Tibial artery (tissue), 4 donors: ENCODE measurements at regions not wholly inside any gene's neighbourhood (a gene's known extent, or its start where the extent isn't known, plus 50 kb on each side); places are given as distances from the start of the nearest gene placed in this dataset.
"Not testable (repeated sequence)": the region's sequence is repeated elsewhere in the genome, so short reads cannot be mapped to it uniquely, and the experiment has no call there.

ENCODE experiments used
- DNase-seq, 2 donors: peaks; one replicate each; pipeline ENCODE4 v3.0.0-alpha.2; 2019
- H3K27ac ChIP-seq, 2 donors: fragments of 200-600 bp; sonication (generic) in 1 of 2; 1 replicate in 1 of 2; 2 replicates in 1 of 2; pipeline ENCODE4 v1.5.1; 2018 to 2019; ENCODE audit warnings: mild to moderate bottlenecking in 1 of 2
- H3K27me3 ChIP-seq, 2 donors: fragments of 200-600 bp; sonication (generic) in 1 of 2; one replicate each; pipeline versions ENCODE4 v1.5.1 to v1.6.0; 2016 to 2019
- H3K36me3 ChIP-seq, 3 donors: fragments of 200-600 bp; sonication (generic) in 2 of 3; one replicate each; pipeline ENCODE4 v1.5.1; 2016 to 2019; ENCODE audit warnings: mild to moderate bottlenecking in 2 of 3
- H3K4me1 ChIP-seq, 4 donors: fragments of 200-600 bp; sonication (generic) in 2 of 4; 1 replicate in 3 of 4; 2 replicates in 1 of 4; pipeline ENCODE4 v1.5.1; 2016 to 2019
- H3K4me3 ChIP-seq, 2 donors: fragments of 200-600 bp; sonication (generic) in 1 of 2; 1 replicate in 1 of 2; 2 replicates in 1 of 2; pipeline ENCODE4 v1.5.1; 2018 to 2019; ENCODE audit warnings: mild to moderate bottlenecking in 2 of 2
- H3K9me3 ChIP-seq, 3 donors: fragments of 200-600 bp; sonication (generic) in 1 of 3; one replicate each; pipeline ENCODE4 v1.5.1; 2016 to 2019
- CTCF ChIP-seq, 2 experiments: fragments of 200-600 bp in 1 of 2; fragments of 450-650 bp in 1 of 2; IDR thresholded peaks; one replicate each; pipeline ENCODE4 v1.5.1; 2017 to 2019; ENCODE audit warnings: antibody characterized with exemption in 2 of 2, mild to moderate bottlenecking in 1 of 2, moderate library complexity in 1 of 2
- intact Hi-C: fragments of 100-400 bp; cut with DNase I; formaldehyde crosslinking; loops from one replicate; pipeline ENCODE4 v1.15.0; 2023; ENCODE audit warnings: low total_unique reads

- H3K9me3 ChIP-seq = no peaks in the 10 kb centered on the region
- TF ChIP-seq CTCF (IDR thresholded peaks at IDR 0.05) = no peak
- H3K4me3 ChIP-seq = no peak overlapping the region
- H3K27me3 ChIP-seq = no peaks in the 10 kb centered on the region
- H3K27ac ChIP-seq = no peak overlapping the region
- H3K4me1 ChIP-seq = no peaks in the 10 kb centered on the region
- DNase-seq = no peak
- intact Hi-C loops = no loop called here
- H3K36me3 ChIP-seq = no peaks in the 10 kb centered on the region
Observed at GRCh38 chr13:82993417-82993816, 888.9 kb downstream of the SLITRK1 start.

- no peak for TF ChIP-seq CTCF (IDR thresholded peaks at IDR 0.05)
- H3K27ac ChIP-seq = no peak overlapping the region
- H3K36me3 ChIP-seq = no peaks in the 10 kb centered on the region
- no peaks in the 10 kb centered on the region for H3K27me3 ChIP-seq
- no peak for DNase-seq
- H3K9me3 ChIP-seq = no peaks in the 10 kb centered on the region
- no peak overlapping the region for H3K4me3 ChIP-seq
- no peaks in the 10 kb centered on the region for H3K4me1 ChIP-seq
- intact Hi-C loops = no loop called here
Observed at GRCh38 chr13:82976499-82976898, 905.8 kb downstream of the SLITRK1 start.

GRCh38 chr13:82963226-82964099 lies 918.8 kb downstream of the SLITRK1 start:
- H3K9me3 ChIP-seq = no peaks in the 10 kb centered on the region
- no peak overlapping the region for H3K27ac ChIP-seq
- no peaks in the 10 kb centered on the region for H3K27me3 ChIP-seq
- no peaks in the 10 kb centered on the region for H3K4me1 ChIP-seq
- H3K4me3 ChIP-seq = no peak overlapping the region
- no peak for DNase-seq
- H3K36me3 ChIP-seq = no peaks in the 10 kb centered on the region
- TF ChIP-seq CTCF (IDR thresholded peaks at IDR 0.05) = no peak
- intact Hi-C loops = no loop called here

GRCh38 chr13:82962397-82962796 lies 919.9 kb downstream of the SLITRK1 start:
- no peak for DNase-seq
- intact Hi-C loops = no loop called here

GRCh38 chr13:82961757-82962156 lies 920.5 kb downstream of the SLITRK1 start:
- TF ChIP-seq CTCF (IDR thresholded peaks at IDR 0.05) = no peak
- no peak overlapping the region for H3K4me3 ChIP-seq
- H3K27me3 ChIP-seq = no peaks in the 10 kb centered on the region
- no peaks in the 10 kb centered on the region for H3K9me3 ChIP-seq
- no peaks in the 10 kb centered on the region for H3K4me1 ChIP-seq
- no peaks in the 10 kb centered on the region for H3K36me3 ChIP-seq
- no peak overlapping the region for H3K27ac ChIP-seq
- intact Hi-C loops = no loop called here
- no peak for DNase-seq

More at GRCh38 chr13:82962397-82962796, 919.9 kb downstream of the SLITRK1 start:
- Histone ChIP-seq H3K27me3 (no peaks in the 10 kb centered on the region), H3K4me1 (no peaks in the 10 kb centered on the region), H3K9me3 (no peaks in the 10 kb centered on the region), H3K27ac (no peak overlapping the region), H3K4me3 (no peak overlapping the region), H3K36me3 (no peaks in the 10 kb centered on the region)
- TF ChIP-seq CTCF (IDR thresholded peaks at IDR 0.05) = no peak

DNA sequence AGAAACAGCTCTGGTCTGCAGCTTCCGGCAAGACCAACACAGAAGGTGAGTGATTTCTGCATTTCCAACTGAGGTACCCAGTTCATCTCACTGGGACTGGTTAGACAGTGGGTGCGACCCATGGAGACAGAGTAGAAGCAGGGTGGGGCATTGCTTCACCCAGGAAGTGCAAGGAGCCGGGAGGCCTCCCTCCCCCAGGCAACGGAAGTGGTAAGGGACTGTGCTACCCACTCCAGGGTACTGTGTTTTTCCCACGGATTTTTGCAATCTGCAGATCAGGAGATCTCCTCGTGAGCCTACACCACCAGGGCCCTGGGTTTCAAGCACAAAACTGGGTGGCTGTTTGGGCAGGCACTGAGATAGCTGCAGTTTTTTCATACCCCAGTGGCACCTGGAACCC lies 929.9 kb downstream of the SLITRK1 start:
- H3K27me3 ChIP-seq, H3K9me3 ChIP-seq, H3K4me3 ChIP-seq, DNase-seq, intact Hi-C loops, H3K27ac ChIP-seq, H3K36me3 ChIP-seq, H3K4me1 ChIP-seq: not testable (repeated sequence)
